ENCODE measurements at regions not wholly inside any gene's neighbourhood (a gene's known extent, or its start where the extent isn't known, plus 50 kb on each side); places are given as distances from the start of the nearest gene placed in this dataset.

GRCh38 chr16:8107296-8107695 lies 483.0 kb downstream of the TMEM114 start:
- TF ChIP-seq REST (IDR thresholded peaks at IDR 0.05; ENCODE audit: insufficient read depth in 1 of 2, low read depth in 2 of 2, low read length in 2 of 2) (no peak), POLR2AphosphoS5 (IDR thresholded peaks at IDR 0.05; ENCODE audit: low read depth, low read length) (no peak), TAF1 (IDR thresholded peaks at IDR 0.05; ENCODE audit: borderline replicate concordance, insufficient read depth, low read length) (no peak), FOXP2 (optimal IDR thresholded peaks at IDR 0.05; ENCODE audit: borderline replicate concordance, extremely low read depth, extremely low read length, insufficient read depth) (no peak), SIN3A (IDR thresholded peaks at IDR 0.05; ENCODE audit: borderline replicate concordance, insufficient read depth, low read length) (no peak)

GRCh38 chr16:8103649-8104289 lies 486.5 kb downstream of the TMEM114 start:
- TF ChIP-seq SIN3A (IDR thresholded peaks at IDR 0.05; ENCODE audit: borderline replicate concordance, insufficient read depth, low read length) = no peak
- no peak for TF ChIP-seq POLR2AphosphoS5 (IDR thresholded peaks at IDR 0.05; ENCODE audit: low read depth, low read length)
- no peak for TF ChIP-seq TAF1 (IDR thresholded peaks at IDR 0.05; ENCODE audit: borderline replicate concordance, insufficient read depth, low read length)
- no peak for TF ChIP-seq FOXP2 (optimal IDR thresholded peaks at IDR 0.05; ENCODE audit: borderline replicate concordance, extremely low read depth, extremely low read length, insufficient read depth)
- no peak for TF ChIP-seq REST (IDR thresholded peaks at IDR 0.05; ENCODE audit: insufficient read depth in 1 of 2, low read depth in 2 of 2, low read length in 2 of 2)

GRCh38 chr16:8099586-8099985 lies 490.7 kb downstream of the TMEM114 start:
- no peak for TF ChIP-seq POLR2AphosphoS5 (IDR thresholded peaks at IDR 0.05; ENCODE audit: low read depth, low read length)
- no peak for TF ChIP-seq SIN3A (IDR thresholded peaks at IDR 0.05; ENCODE audit: borderline replicate concordance, insufficient read depth, low read length)
- TF ChIP-seq TAF1 (IDR thresholded peaks at IDR 0.05; ENCODE audit: borderline replicate concordance, insufficient read depth, low read length) = no peak
- TF ChIP-seq REST (IDR thresholded peaks at IDR 0.05; ENCODE audit: insufficient read depth in 1 of 2, low read depth in 2 of 2, low read length in 2 of 2) = no peak
- no peak for TF ChIP-seq FOXP2 (optimal IDR thresholded peaks at IDR 0.05; ENCODE audit: borderline replicate concordance, extremely low read depth, extremely low read length, insufficient read depth)

- no peak for TF ChIP-seq REST (IDR thresholded peaks at IDR 0.05; ENCODE audit: insufficient read depth in 1 of 2, low read depth in 2 of 2, low read length in 2 of 2)
- no peak for TF ChIP-seq TAF1 (IDR thresholded peaks at IDR 0.05; ENCODE audit: borderline replicate concordance, insufficient read depth, low read length)
- TF ChIP-seq FOXP2 (optimal IDR thresholded peaks at IDR 0.05; ENCODE audit: borderline replicate concordance, extremely low read depth, extremely low read length, insufficient read depth) = no peak
- no peak for TF ChIP-seq POLR2AphosphoS5 (IDR thresholded peaks at IDR 0.05; ENCODE audit: low read depth, low read length)
- TF ChIP-seq SIN3A (IDR thresholded peaks at IDR 0.05; ENCODE audit: borderline replicate concordance, insufficient read depth, low read length) = no peak
Measured at GRCh38 chr16:8098947-8099512, 491.3 kb downstream of the TMEM114 start.

All from PFSK-1 (cell line).